HG02763 (cell line): ENCODE measurements at regions not wholly inside any gene's neighbourhood (a gene's known extent, or its start where the extent isn't known, plus 50 kb on each side); places are given as distances from the start of the nearest gene placed in this dataset.
A peak's percentile ranks its signal among the peaks of the same experiment; 100 is the strongest.
"Not testable (repeated sequence)": the region's sequence is repeated elsewhere in the genome, so short reads cannot be mapped to it uniquely, and the experiment has no call there.

Source experiments
- ATAC-seq: cut with Tn5 transposase; IDR thresholded peaks from one replicate; pipeline ENCODE4 v1.9.1; 2021; ENCODE audit warnings: mild to moderate bottlenecking, moderate library complexity; ENCODE audit not compliant: unreplicated experiment

- not testable (repeated sequence) for ATAC-seq
Measured at GRCh38 chr9:42370172-42370571, 186.7 kb downstream of the SPATA31A6 start.

- not testable (repeated sequence) for ATAC-seq
Measured at GRCh38 chr9:42371417-42371816, 188.0 kb downstream of the SPATA31A6 start.

- ATAC-seq: not testable (repeated sequence)
Measured at GRCh38 chr9:42377530-42378417, 194.3 kb downstream of the SPATA31A6 start.

- ATAC-seq: no peak
Measured at GRCh38 chr9:42378418-42378815, 195.0 kb downstream of the SPATA31A6 start.

GRCh38 chr9:42379602-42380001 is 196.1 kb downstream of the SPATA31A6 start:
- not testable (repeated sequence) for ATAC-seq

- not testable (repeated sequence) for ATAC-seq
Measured at GRCh38 chr9:42384585-42384984, 201.1 kb downstream of the SPATA31A6 start.

- not testable (repeated sequence) for ATAC-seq
Measured at GRCh38 chr9:42385574-42386120, 202.2 kb downstream of the SPATA31A6 start.

- no peak for ATAC-seq
Measured at GRCh38 chr9:42386477-42386876, 203.0 kb downstream of the SPATA31A6 start.

GRCh38 chr9:42388146-42388690 is 204.8 kb downstream of the SPATA31A6 start:
- ATAC-seq: no peak

GRCh38 chr9:42388846-42389245 is 205.4 kb downstream of the SPATA31A6 start:
- ATAC-seq: no peak

- not testable (repeated sequence) for ATAC-seq
Measured at GRCh38 chr9:42392773-42393455, 209.5 kb downstream of the SPATA31A6 start.

GRCh38 chr9:42396318-42396717 is 212.9 kb downstream of the SPATA31A6 start:
- ATAC-seq: no peak

GRCh38 chr9:42397336-42397735 is 213.9 kb downstream of the SPATA31A6 start:
- not testable (repeated sequence) for ATAC-seq

- ATAC-seq: not testable (repeated sequence)
Measured at GRCh38 chr9:42402919-42403318, 219.5 kb downstream of the SPATA31A6 start.

GRCh38 chr9:42409581-42409980 is 226.1 kb downstream of the SPATA31A6 start:
- ATAC-seq: not testable (repeated sequence)

- ATAC-seq: not testable (repeated sequence)
Measured at GRCh38 chr9:42412354-42412753, 228.9 kb downstream of the SPATA31A6 start.

- not testable (repeated sequence) for ATAC-seq
Measured at GRCh38 chr9:42414865-42415264, 231.4 kb downstream of the SPATA31A6 start.

GRCh38 chr9:42419652-42420051 is 236.2 kb downstream of the SPATA31A6 start:
- ATAC-seq: not testable (repeated sequence)

GRCh38 chr9:42420324-42420723 is 236.9 kb downstream of the SPATA31A6 start:
- peak; percentile 65 for ATAC-seq

GRCh38 chr9:42421630-42422029 is 238.2 kb downstream of the SPATA31A6 start:
- ATAC-seq: not testable (repeated sequence)
